ENCODE measurements at regions not wholly inside any gene's neighbourhood (a gene's known extent, or its start where the extent isn't known, plus 50 kb on each side); places are given as distances from the start of the nearest gene placed in this dataset.
A peak's percentile ranks its signal among the peaks of the same experiment; 100 is the strongest.

DNA sequence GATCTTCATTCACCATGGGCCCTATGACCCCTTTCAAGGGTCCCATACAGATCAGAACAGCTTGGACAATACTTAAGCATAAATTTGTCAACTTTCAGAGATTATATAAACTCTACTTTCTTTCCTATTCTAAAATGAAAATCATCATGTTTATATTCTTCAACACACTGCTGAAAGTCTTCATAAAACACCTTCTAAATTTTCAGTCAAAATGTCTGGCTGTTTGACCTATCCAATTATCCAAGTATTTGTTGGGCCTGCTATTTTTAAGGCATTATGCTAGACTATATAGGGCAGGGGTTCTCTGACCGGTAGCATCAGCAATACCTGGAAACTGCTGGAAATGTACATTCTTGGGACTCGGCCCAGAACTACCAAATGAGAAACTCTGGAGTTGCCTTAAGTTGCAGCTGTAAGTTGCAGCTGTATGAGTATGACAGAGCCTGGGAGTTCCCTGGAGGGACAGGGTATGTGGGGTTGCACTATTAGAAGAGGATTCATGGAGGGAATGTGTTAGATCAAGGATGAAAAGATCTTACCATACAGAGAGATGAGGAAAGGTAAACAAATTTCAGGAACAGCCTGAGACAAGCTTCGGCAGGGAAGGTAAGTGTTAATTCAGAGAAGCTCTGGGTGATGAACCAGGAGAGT is 293.0 kb downstream of the ADGB start:
- TF ChIP-seq, protein P1, sequence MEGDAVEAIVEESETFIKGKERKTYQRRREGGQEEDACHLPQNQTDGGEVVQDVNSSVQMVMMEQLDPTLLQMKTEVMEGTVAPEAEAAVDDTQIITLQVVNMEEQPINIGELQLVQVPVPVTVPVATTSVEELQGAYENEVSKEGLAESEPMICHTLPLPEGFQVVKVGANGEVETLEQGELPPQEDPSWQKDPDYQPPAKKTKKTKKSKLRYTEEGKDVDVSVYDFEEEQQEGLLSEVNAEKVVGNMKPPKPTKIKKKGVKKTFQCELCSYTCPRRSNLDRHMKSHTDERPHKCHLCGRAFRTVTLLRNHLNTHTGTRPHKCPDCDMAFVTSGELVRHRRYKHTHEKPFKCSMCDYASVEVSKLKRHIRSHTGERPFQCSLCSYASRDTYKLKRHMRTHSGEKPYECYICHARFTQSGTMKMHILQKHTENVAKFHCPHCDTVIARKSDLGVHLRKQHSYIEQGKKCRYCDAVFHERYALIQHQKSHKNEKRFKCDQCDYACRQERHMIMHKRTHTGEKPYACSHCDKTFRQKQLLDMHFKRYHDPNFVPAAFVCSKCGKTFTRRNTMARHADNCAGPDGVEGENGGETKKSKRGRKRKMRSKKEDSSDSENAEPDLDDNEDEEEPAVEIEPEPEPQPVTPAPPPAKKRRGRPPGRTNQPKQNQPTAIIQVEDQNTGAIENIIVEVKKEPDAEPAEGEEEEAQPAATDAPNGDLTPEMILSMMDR (IDR thresholded peaks at IDR 0.05; ENCODE audit: insufficient read depth, low read length, missing control alignments): no peak
- DNase-seq (ENCODE audit: low read depth, low spot score): no peak
- ChIA-PET POLR2A (interaction anchor here (0.7 kb wide), 1 partner anchor 311 kb away, joined by 3 read pairs; no protein-coding TSS in a partner anchor), CTCF (interaction anchor here (1.0 to 1.9 kb wide), 6 partner anchors 9 to 458 kb away, joined by 3 to 5 read pairs (median 4); partner anchors contain the start of gene STXBP5)
- H3K4me3 ChIP-seq (ENCODE audit: low read depth, low read length): no peak overlapping the region

DNA sequence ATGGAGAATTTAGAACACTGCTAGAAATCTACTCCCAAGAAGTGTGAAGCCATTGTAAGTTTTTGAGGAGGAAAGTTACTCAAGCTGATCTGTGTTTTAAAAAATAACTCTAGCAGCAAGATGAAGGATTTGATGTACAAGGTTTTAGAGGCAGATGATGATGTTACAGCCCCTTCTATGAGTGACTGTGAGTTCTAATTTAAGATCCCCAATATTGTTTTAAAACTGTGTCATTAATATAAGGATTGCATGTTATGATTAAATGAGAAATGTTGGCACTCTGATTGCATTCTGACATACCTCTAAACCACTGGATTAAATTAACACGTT is 293.5 kb downstream of the ADGB start:
- POLR2A ChIA-PET: interaction anchor here (0.7 to 1.5 kb wide), 4 partner anchors 13 to 364 kb away, joined by 3 to 4 read pairs (median 3); no protein-coding TSS in a partner anchor
- DNase-seq (ENCODE audit: low read depth, low spot score): no peak
- TF ChIP-seq, protein P1 (IDR thresholded peaks at IDR 0.05; ENCODE audit: insufficient read depth, low read length, missing control alignments): no peak
- no peak overlapping the region for H3K4me3 ChIP-seq (ENCODE audit: low read depth, low read length)
- CTCF ChIA-PET: interaction anchor here (1.0 to 1.9 kb wide), 4 partner anchors 8 to 458 kb away, joined by 3 to 5 read pairs (median 4); no protein-coding TSS in a partner anchor

DNA sequence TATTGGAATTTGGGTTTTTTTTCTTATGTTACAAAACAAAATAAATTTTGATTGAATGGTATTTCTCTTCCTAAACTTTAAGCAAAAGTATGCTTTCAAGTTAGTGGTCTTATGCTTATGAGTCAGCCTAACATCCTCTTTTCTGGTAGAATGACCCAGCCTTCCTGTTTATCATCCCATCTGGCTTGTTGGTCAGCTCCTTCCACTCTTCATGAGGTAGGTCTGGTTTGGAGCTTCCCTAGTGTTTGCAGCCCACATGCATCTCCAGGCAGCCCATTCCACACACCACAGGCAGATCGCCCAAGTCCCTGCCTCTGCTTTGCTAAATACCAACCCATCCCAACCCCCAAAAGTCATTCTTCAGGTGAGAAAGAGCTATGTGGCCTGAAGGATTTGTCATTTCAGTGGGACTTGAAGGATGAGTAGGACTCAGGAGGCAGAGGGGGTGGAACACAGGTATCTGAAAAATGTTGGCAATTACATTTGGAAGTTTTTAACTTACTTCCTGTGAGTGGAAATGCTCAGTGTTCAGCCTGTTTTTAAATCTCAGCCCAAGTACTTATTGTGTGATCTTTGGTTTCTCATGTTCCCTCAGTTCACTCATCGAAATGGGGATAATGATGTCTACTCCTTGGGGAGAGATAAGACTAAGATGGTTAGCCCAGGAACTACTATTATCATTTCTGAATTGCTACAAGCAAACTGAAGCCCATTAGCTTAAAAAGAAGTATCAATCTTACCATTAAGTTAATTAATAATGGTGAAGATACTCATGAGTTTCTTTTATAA is 294.0 kb downstream of the ADGB start:
- POLR2A ChIA-PET: interaction anchor here (0.9 to 1.5 kb wide), 3 partner anchors 13 to 363 kb away, joined by 3 to 4 read pairs (median 3); no protein-coding TSS in a partner anchor
- H3K4me3 ChIP-seq (ENCODE audit: low read depth, low read length): no peak overlapping the region
- TF ChIP-seq, protein P1 (IDR thresholded peaks at IDR 0.05; ENCODE audit: insufficient read depth, low read length, missing control alignments): no peak
- CTCF ChIA-PET: interaction anchor here (1.1 to 1.4 kb wide), 3 partner anchors 9 to 457 kb away, joined by 3 to 7 read pairs (median 5); no protein-coding TSS in a partner anchor
- DNase-seq (ENCODE audit: low read depth, low spot score): peak; percentile 67

DNA sequence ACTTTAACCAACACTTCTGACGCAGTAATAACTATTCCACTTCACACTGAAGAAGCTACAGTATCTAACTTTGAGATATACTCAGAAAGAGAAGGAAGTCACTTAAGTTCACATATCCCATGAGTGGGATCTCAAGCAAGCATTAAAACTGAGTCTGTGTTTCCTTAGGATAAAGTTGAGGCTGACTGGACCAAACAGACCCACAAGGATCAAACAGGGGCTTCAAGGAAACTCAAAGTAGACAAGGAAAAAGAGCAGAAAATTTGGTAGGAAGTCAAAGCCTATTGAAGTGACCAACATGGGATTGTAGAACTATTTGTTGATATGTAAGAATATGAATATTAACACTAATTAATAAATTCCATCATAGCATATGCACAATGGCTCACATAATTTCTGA is 294.9 kb downstream of the ADGB start:
- no peak for DNase-seq (ENCODE audit: low read depth, low spot score)
- no peak overlapping the region for H3K4me3 ChIP-seq (ENCODE audit: low read depth, low read length)
- ChIA-PET CTCF (interaction anchor here (1.4 kb wide), 1 partner anchor 8 kb away, joined by 7 read pairs; no protein-coding TSS in a partner anchor), POLR2A (interaction anchor here (1.5 kb wide), 1 partner anchor 12 kb away, joined by 4 read pairs; no protein-coding TSS in a partner anchor)
- TF ChIP-seq, protein P1 (IDR thresholded peaks at IDR 0.05; ENCODE audit: insufficient read depth, low read length, missing control alignments): no peak

DNA sequence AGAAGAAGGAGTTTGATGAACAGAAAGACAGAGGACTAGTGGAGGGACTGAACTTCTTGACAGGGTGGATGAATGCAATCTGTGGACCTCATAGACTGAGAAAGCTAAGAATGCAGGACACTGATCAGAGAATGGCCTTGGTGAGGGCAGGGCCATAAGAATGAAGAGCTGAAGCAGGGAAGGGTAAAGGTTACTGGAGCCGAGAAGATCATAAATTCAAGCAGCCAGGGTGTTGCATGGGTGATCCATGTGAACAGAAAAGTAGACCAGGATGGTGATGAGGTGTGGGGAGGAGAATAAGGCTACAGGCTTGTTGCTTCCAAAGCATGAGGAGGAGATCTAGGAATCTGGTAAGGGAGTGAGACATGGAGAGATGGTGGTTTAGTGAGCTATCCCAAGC is 295.9 kb downstream of the ADGB start:
- ChIA-PET POLR2A (interaction anchor here (0.6 kb wide), 1 partner anchor 310 kb away, joined by 3 read pairs; the partner anchor contains the start of gene STXBP5), CTCF (interaction anchor here (1.2 kb wide), 1 partner anchor 36 kb away, joined by 3 read pairs; no protein-coding TSS in a partner anchor)
- no peak overlapping the region for H3K4me3 ChIP-seq (ENCODE audit: low read depth, low read length)
- no peak for DNase-seq (ENCODE audit: low read depth, low spot score)
- TF ChIP-seq, protein P1 (IDR thresholded peaks at IDR 0.05; ENCODE audit: insufficient read depth, low read length, missing control alignments): no peak

Data from AG04449 (cell line).